HG02938 (cell line): ENCODE measurements at regions not wholly inside any gene's neighbourhood (a gene's known extent, or its start where the extent isn't known, plus 50 kb on each side); places are given as distances from the start of the nearest gene placed in this dataset.

ENCODE experiments used
- ATAC-seq: cut with Tn5 transposase; IDR thresholded peaks from one replicate; pipeline ENCODE4 v1.9.1; 2021; ENCODE audit warnings: mild to moderate bottlenecking, moderate library complexity; ENCODE audit not compliant: unreplicated experiment

DNA sequence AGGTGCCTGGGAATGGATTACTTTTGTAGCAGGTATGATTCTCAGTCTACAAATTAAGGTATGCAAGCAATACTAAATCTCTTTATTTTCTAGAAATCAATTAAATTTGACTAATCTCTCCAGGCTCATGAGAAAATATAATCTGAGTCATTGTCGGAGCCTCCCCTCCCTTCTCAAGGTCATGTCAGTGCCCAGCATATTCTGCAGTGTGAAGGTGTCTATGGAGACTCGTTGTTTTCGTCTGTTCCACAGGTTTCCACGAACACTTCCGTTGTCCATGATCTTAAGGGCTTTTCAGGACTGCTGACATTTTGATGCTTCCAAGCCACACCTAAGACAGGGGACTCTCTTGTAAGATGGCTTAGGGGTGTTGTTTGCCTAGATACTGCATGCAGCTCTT is 56.6 kb upstream of the SCOC start:
- ATAC-seq: no peak

DNA sequence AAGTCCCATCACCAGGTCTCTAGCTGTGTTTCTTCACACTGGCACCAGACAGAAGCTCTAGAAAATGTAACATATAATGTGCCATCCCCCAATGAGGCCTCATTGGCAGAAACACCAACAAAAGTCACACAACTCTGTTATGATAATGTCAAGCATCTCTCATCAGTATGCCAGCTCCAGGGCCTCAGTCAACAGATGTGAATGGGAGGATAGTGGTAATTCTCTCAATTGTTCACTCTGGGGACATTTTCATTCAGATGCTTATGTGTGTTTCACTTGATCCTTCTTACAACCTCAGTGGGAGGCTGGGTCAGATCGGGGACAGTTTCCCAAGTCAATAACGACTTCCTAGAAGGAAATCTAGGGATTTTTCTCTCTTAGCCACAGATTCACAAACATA is 57.5 kb upstream of the SCOC start:
- no peak for ATAC-seq

DNA sequence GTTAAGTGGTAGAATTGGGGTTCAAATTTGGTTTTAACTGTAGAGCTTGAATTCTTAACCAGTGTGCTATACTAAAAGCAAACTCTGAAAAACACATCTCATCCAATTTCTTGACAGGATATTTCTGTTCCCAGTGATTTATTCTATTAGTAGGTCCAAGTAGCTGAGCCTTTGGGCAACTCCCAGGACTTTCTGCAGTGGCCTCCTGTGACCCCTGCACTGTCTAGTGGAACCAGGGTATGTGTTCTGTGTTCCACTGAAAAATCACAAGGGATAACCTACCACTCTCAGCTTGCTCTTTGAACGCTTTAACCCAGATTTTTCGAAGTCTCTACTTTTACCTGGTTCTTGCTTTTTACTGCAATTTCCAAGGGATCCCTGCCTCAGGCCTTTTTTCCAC is 58.0 kb upstream of the SCOC start:
- ATAC-seq: no peak

DNA sequence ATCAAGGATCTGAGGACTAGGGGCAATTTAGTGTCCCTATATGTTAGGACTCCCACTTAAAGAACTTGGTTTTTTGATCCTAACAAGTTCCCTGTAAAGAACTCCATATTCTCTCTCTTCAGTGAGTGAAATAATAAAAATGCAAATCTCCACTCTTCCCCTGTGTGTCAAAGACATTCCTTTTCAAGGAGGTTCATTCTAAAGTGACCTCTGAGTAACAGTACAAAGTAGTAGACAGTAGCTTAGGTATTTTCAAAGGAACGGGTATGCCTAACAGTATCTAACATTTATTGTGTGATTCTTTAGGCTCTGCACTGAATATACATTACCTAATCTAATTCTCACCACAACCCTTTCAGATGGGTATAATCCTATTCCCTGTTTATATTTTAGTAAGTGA is 58.4 kb upstream of the SCOC start:
- no peak for ATAC-seq

DNA sequence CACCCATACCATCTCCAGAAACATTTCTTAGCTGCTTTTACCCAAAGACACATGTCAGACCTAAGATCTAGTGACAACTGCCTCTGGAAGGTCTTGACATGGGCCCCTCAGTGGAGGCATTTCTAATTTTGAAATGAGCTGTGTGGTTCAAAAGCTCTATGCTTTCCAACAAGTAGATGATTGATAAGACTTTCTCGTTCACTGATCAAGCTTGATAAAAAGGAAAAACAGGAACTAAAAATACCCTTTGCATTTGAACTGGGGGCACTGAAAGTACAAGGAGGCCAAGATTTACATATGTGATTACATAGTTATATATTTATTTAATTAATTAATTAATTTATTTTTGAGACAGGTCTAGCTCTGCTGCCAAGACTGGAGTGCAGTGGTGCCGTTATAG is 61.3 kb upstream of the SCOC start:
- ATAC-seq: no peak

DNA sequence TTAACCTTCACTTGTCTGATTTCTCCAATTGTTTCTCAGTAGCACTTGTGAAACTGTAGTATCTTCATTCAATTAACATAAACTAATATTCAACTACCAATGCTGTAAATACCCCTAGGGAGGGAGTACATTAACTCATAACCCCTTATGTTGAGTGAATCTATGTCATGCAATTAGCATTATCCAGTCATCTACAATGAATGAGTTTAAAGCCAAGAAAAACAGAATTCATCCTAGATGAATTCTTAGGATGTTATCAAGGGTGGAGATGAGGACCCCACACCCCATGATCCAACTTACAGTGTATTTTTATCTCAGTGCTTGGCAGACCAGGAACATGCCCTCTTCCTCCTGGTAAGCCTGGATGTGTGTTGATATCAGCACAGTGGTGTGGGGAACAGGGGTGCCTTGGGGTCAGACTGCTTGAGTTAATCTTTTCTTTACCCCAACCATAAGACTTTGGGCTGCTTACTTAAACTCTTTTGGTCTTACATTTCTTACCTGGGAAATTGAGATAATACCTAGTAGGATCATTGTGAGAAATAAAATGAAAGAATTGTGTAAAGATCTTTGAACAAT is 62.1 kb upstream of the SCOC start:
- ATAC-seq: no peak

DNA sequence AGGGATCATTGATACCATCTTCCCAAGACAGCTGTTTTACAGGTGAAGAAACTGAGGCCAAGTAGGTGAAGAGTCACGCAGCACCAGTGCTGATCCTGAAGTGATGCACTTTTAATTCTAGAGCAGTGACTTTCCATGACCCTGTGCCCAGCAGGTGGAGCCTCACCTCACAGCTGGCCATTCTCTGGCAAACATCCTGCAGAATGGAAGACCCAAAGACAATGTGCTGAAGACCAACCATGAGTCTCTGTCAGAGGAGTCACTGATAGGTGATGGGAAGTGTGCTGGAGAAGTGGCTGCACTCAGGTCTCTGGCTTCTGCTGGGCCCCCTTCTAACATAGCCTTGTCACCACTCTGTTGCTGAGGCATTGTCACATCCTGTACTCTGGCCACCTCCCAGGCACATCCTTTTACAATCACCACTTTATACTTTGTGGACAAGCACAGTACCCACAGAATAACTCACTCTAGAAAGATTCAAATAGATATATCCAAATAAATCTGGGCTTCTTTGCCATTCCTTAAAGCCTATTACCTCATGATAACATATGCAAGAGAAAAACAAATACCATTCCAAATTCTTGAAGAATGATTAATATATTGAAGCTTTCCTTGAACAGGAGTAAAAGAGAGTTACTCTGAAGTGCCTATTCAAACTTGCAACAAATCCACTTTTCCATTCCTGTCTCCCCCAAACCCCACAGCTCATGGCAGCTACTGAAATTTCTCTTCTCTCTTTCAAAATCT is 64.1 kb upstream of the SCOC start:
- ATAC-seq: no peak

DNA sequence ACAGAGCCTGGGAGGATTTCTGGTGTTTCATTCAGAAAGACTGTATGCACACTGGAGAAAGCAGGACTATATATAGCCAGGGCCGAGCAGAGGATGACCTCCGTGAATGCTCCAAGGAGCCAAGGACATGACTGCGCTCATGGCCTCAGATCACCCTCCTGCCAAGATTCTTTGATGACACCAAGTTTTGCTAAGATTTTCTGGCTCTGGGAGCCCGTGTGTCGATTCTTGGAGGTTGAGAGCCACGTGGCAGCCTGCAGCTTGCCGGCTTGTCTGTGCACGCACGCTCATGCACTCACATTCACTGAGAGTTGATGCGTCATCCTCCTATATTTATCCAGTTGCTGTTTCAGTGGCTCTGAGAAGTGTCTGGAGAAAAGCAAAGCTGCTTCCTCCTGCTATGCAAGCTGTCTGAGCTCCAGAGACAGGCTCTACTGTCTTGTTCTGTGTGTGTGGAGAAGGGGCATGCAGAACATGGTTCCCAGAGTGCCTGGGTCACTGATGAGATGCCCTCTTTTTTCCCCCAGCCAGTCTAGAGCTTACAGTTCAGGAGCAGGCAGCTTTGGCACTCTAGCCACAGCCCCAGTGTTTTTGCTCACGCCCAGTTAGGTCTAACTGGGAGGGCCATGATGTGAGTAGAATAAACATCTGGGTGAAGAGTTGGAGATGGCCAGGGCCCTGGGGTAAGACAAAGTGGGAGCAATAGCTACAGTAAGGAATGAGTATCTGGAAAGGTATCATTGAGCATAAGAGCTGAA is 64.9 kb upstream of the SCOC start:
- ATAC-seq: no peak

DNA sequence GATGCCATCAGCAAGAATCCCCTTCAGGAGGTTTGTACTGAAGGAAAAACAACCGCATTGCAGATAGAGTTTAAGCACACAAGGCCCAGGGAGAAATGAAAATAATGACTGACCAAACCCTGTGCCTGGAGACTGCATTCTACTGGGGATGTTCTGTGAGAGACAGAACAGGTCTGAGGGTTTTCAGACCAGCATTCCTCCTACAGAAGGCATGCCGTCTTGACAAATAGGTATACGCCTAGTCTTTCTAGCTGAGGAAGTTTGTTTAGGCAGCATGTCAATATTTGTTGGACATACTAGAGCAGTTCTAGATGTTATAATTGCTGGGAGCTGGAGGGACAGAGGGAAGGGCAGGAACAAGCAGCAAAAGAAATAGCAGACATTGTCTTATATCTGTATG is 68.4 kb upstream of the SCOC start:
- no peak for ATAC-seq

DNA sequence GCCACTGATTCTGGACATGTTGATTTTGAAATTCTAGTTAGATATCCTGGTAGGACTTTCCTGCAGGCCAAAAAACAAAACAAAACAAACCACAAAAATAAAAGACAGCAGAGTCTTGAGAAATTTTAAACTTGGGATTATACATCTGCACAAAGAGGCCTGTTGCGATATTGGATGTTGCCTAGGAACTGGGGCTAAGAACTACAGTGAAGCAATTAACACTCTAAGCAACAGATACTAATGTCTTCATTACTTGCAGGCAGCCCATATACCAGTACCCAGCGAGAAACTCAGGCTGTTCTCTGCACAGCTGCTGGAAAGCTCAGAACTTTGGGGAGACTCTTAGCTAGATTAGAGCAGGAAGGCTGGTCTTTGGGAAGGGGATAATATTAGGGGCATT is 69.1 kb upstream of the SCOC start:
- ATAC-seq: no peak

DNA sequence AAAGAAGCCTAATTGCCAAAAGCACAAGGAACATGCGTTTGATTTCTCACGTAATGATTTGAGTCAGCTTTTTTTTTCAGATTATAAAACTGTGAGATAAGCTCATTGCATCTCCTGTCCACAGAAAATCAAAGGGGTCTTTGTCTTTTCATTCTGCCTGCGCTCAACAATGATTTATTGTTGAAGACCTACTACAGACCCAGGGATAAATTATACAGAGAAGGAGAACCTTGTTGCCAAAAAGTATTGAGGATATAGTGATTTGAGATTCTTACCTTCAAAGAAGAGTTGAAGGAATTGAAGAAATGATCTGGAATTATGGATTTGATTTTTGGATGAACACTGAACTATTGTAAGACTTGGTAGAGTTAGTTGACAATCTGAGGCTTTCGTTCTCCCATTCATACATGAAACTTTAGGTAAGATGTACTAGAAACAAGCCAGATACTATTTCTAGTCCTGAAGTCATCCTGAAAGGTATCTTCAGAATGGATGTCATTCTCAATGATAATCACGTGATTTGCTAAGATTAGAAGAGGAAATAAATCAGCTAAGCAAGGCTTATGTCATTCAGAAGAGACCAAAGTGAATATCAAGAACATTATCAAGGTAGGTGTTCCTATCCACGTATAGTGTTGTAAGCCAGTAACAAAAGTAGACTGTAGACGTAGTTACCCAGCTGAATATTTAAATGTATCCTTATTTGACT is 71.1 kb upstream of the SCOC start:
- ATAC-seq: no peak

DNA sequence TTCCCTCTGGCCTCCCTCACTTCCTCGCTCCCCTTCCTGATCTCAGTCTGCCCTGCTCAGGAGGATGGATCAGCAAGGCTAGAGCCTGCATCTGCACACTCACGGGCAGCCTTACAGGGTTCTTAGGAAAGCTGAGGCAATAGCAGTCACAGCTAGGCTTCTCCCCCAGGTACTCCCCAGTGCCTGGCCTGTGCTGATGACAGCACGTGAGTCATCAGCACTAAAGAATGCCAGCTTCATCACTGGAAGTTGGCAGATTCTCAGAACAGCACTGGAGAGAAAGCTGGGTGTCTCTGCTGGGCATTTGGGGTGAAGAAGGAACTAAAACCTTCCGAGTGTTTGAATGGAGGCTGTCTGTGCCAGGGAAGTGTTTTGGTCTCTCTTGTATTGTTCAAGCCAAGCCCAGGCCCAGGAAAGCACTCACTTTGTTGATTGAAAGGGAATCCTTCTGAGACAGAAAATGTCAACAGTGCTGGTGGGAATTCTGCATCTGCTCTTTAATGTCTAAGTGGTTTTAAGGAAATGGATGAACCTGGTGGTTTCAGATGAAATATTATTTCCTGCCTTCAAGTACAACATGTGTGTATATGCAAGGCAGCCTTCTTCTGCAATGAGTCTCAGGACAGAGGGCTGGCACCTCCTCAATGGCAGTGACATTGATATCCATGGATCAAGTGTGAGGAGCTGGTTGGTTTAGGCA is 73.0 kb upstream of the SCOC start:
- ATAC-seq: no peak

DNA sequence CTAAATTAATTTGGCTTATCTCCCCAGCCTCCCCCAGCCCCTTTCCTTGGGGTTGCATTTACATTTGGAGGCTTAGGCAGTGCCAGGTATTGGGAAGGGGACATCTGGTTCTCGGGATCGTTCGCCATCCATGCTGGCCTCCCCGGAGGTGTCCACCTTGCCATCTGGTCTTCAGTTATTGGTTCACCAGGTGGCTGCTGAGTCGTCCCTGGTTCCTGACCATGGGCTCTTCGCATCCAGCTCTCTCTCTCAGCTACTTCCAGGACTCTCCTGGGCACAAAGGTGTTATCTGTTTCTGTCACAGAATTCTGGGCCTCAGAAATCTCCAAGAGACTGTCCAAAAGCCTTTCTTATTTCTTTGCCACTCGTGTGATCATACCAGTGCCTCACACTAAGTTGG is 75.4 kb upstream of the SCOC start:
- ATAC-seq: no peak

DNA sequence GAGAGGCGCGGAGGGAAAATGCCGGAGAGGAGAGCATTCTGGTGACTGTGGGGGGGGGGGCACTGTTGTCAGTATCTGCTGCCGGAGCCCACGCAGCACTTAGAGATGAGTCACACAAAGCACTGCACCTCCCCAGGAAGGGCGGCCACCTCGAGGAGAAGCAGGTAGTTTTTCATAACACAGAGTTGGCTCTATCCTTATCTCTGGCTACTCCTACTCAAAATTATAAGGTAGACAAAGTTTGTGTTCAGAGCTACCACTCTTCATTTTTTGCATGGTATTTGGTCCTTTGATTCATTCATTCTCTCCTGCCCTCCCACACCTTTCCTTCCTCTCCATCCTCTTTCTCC is 76.2 kb upstream of the SCOC start:
- ATAC-seq: no peak

DNA sequence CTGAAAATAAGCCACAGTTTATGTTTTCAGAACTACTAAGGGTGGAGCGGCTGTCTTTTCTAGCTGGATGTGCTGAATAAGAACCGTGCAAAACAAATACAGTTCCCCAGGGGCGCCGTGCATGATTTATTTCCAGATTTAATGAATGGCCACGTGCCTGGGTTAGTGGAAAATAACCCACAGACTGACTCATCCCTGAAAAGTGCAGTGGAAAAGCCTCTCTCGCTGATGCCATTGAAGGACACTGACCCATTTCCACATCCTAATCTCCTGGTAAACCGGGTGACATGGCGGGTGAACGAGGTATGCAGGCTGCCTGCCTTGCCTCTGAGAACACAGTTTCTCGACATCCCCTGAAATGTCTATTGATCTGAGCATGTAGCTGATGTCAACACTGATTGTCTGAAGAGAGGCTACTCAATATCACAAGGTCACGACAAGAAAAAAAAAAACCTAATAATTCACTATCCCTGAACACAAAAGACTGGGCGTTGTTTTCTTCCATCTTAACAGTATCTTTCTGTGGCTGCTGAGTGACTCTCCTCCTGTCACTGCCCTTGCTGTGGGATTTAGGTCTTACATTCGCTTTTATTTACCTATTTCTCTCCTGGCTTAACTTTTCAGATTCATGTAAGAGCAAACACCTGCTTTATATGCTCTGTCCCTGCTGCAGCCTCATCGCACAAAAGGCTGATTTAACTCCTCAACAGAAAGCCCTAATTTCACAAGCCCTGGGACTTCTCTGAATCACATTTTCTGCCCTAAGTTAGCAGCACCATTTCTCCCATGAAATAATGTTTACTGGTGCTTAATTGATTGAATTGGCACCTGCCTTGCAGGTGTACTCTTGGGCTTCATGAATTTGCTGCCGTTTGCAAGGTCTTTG is 76.9 kb upstream of the SCOC start:
- ATAC-seq: no peak

DNA sequence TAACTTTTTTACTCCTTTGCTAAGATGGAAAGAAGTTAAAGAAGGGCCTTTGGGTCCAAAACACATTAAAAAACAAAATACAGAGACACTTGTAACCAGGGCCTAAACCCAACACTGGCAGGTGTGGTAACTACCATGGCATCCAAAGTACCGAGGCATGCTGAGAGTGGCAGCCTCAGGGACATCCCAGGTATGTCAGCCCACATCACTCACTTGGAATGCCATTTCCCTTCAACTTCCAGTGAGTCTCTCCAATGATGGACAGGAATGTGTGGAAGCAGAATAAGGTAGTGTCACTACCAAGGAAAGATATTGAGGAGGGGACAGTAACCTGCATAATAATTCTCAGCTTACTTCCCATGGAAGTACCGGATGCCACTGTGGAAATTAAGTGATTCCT is 79.5 kb upstream of the SCOC start:
- no peak for ATAC-seq

DNA sequence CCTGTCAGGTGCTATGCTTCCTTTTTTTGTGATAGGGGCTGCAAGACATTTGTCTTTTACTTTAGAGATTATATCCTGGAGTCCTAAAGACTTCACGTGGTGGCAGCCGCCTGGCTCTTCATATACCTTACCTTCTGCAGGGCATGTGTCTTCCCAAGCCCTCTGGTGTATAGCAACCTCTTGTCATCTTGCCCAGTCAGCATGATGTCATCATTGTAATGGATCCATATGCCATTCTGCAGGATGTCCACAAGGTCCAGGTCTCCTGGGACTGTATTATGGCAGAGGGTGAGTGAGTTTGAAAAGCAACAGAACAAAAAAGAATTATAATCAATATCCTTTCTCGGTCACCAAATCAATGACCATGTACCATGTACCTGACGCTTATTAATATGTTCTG is 82.2 kb upstream of the SCOC start:
- ATAC-seq: no peak

DNA sequence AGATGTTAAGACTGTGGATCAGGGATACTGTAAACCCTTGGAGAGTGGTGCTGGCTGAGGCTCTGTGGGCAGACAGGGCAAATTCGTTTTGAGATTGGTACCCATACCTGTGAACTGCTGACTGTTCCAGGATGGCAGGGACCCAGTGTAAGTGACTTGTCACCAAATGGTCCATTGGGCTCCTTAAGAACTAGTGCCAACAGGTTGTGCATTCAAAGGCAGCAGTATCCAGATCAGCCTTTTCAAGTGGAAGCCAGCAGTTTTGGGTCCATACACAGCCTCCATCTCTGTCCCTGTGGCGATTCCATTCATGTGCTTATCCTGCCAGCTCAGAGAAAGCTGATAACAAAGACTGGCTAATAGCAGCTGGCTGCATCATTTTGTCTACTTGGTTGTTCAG is 84.0 kb upstream of the SCOC start:
- ATAC-seq: no peak

DNA sequence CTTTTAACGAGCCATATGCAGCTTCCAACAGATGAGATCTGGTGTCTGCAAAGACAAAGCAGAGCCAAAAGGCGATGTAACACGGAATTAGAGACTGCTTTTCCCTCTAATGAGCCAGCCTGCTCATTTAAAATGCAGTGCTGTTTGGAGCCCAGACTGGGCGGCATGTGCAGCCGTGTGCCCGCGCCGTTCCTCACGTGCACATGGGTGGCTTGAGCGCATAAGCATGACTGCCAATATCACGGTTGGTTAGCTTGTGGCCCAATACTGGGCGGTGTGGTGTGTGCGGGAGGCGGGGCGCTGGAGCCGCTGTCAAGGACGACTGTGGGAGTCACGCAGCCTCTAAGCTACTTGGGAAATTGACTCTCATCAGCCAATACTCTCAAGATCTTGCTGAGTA is 87.0 kb upstream of the SCOC start:
- no peak for ATAC-seq

DNA sequence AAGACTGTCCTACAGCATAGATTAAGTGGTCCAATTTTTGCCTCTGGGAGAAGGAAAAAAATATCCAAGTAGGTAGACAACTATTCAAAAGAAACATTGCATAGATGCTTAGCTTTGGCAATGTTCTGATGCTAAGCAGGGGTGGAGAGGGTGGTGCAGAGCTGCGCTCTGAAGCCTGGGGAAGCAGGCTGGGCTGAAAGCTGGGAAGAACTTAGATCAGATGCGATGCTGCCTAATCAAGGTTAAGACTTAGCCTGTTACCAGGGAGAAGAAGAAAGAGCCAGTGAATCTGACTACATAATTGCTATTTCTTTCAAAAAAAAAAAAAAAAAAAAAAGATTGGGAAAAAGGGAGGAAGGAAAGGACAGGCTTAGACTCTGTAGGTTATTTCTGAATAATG is 89.0 kb upstream of the SCOC start:
- ATAC-seq: no peak
